ENCODE measurements at regions not wholly inside any gene's neighbourhood (a gene's known extent, or its start where the extent isn't known, plus 50 kb on each side); places are given as distances from the start of the nearest gene placed in this dataset.

DNA sequence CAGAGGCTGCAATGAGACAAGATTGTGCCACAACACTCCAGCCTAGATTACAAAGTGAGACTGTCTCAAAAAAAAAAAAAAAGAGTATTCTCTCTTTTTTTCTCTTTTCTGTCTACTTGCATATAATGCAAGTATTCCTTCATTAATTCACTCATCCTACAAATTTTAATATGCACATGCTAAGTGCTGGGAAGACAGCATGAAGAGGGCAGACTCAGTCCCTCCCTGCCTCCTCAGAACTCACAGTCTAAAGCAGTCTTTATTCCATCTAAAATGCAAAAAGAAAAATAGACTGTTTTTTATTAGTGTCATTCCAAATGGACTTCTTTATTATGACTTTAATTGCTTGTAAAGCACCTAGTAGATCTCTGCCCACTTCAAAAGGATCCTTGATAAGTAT lies 85.6 kb downstream of the NKX6-1 start:
- no peak for TF ChIP-seq EZH2 (IDR thresholded peaks at IDR 0.05; ENCODE audit: low read depth)
- TF ChIP-seq, protein P1, sequence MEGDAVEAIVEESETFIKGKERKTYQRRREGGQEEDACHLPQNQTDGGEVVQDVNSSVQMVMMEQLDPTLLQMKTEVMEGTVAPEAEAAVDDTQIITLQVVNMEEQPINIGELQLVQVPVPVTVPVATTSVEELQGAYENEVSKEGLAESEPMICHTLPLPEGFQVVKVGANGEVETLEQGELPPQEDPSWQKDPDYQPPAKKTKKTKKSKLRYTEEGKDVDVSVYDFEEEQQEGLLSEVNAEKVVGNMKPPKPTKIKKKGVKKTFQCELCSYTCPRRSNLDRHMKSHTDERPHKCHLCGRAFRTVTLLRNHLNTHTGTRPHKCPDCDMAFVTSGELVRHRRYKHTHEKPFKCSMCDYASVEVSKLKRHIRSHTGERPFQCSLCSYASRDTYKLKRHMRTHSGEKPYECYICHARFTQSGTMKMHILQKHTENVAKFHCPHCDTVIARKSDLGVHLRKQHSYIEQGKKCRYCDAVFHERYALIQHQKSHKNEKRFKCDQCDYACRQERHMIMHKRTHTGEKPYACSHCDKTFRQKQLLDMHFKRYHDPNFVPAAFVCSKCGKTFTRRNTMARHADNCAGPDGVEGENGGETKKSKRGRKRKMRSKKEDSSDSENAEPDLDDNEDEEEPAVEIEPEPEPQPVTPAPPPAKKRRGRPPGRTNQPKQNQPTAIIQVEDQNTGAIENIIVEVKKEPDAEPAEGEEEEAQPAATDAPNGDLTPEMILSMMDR (conservative IDR thresholded peaks at IDR 0.05), result no peak
